ENCODE measurements at regions not wholly inside any gene's neighbourhood (a gene's known extent, or its start where the extent isn't known, plus 50 kb on each side); places are given as distances from the start of the nearest gene placed in this dataset.

DNA sequence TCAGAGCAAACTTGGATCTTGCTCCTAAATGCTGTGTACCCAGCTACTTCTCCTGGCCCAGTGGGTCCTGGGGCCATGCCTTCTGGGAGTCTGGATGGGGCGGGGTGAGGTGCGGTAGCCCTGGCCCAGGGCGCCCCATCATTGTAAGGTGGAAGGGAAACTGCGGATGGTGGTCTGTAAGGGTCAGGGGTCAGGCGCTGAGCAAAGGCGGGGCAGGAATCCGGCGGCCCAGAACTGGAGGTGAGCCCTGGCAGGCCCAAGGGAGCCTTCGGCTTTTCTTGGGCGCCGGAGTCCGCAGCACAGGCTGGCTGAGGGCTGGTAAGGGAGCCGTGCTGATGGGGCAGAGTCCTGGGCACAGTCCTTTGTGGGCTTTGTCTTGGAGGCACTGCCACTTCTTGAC lies 66.5 kb upstream of the CTBP2 start:
- TF ChIP-seq REST (IDR thresholded peaks at IDR 0.05; ENCODE audit: low read depth, low read length), result no peak
- no peak for TF ChIP-seq TAF1 (IDR thresholded peaks at IDR 0.05; ENCODE audit: borderline replicate concordance, low read depth, low read length)
- TF ChIP-seq, protein P1, sequence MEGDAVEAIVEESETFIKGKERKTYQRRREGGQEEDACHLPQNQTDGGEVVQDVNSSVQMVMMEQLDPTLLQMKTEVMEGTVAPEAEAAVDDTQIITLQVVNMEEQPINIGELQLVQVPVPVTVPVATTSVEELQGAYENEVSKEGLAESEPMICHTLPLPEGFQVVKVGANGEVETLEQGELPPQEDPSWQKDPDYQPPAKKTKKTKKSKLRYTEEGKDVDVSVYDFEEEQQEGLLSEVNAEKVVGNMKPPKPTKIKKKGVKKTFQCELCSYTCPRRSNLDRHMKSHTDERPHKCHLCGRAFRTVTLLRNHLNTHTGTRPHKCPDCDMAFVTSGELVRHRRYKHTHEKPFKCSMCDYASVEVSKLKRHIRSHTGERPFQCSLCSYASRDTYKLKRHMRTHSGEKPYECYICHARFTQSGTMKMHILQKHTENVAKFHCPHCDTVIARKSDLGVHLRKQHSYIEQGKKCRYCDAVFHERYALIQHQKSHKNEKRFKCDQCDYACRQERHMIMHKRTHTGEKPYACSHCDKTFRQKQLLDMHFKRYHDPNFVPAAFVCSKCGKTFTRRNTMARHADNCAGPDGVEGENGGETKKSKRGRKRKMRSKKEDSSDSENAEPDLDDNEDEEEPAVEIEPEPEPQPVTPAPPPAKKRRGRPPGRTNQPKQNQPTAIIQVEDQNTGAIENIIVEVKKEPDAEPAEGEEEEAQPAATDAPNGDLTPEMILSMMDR (IDR thresholded peaks at IDR 0.05), result no peak
- TF ChIP-seq POLR2AphosphoS5 (IDR thresholded peaks at IDR 0.05; ENCODE audit: low read depth, low read length), result no peak
- TF ChIP-seq GABPA (IDR thresholded peaks at IDR 0.05; ENCODE audit: low read depth), result no peak
- no peak for TF ChIP-seq NFIC (IDR thresholded peaks at IDR 0.05; ENCODE audit: borderline replicate concordance)
- TF ChIP-seq USF2 (IDR thresholded peaks at IDR 0.05; ENCODE audit: borderline replicate concordance, low read depth, low read length), result no peak

All from SK-N-SH (cell line).